H1 (cell line): ENCODE measurements at regions not wholly inside any gene's neighbourhood (a gene's known extent, or its start where the extent isn't known, plus 50 kb on each side); places are given as distances from the start of the nearest gene placed in this dataset.

Source experiments
- CTCF ChIA-PET: fragments of 300-600 bp; sonication (Branson Sonifier 250); formaldehyde crosslinking; loops from one replicate; lab custom pipeline; 2021; ENCODE audit not compliant: partially characterized antibody; lab: Charles Lee
- POLR2A ChIA-PET: fragments of 300-600 bp; sonication (Branson Sonifier 250); formaldehyde crosslinking; loops from one replicate; lab custom pipeline; 2021; ENCODE audit warnings: inconsistent platforms; ENCODE audit not compliant: partially characterized antibody; lab: Charles Lee
- DNase-seq, 2 experiments: peaks; one replicate each; pipeline versions ENCODE4 v3.0.0 to v3.0.0-alpha.2; 2010 to 2022; ENCODE audit warnings: low spot score in 2 of 2, low read depth in 1 of 2, mixed read lengths in 1 of 2
- FAIRE-seq: peaks from 2 replicates; lab custom pipeline; 2011; peaks lifted over from hg19 to GRCh38; lab: Jason Lieb, UNC
- H2AFZ ChIP-seq: 2 replicates; pipeline ENCODE4 v1.8.1; 2012; ENCODE audit warnings: low read length, inconsistent platforms
- H2AK5ac ChIP-seq: 2 replicates; pipeline ENCODE4 v1.6.1; 2013; ENCODE audit warnings: low read depth, low read length
- H2BK120ac ChIP-seq: replicated peaks from 2 replicates; pipeline ENCODE3; 2013; ENCODE audit warnings: low read depth, low read length, inconsistent platforms
- H2BK12ac ChIP-seq: 2 replicates; pipeline ENCODE4 v1.6.1; 2013; ENCODE audit warnings: low read depth, low read length
- H2BK15ac ChIP-seq: 2 replicates; pipeline ENCODE4 v1.6.1; 2013; ENCODE audit warnings: low read length
- H2BK20ac ChIP-seq: 2 replicates; pipeline ENCODE4 v1.6.1; 2013; ENCODE audit warnings: low read length
- H2BK5ac ChIP-seq: 2 replicates; pipeline ENCODE4 v1.6.1; 2013; ENCODE audit warnings: low read depth, low read length
- H3K14ac ChIP-seq: 2 replicates; pipeline ENCODE4 v1.6.1; 2013; ENCODE audit warnings: inconsistent platforms; ENCODE audit not compliant: insufficient read length
- H3K18ac ChIP-seq: 2 replicates; pipeline ENCODE4 v1.6.1; 2013; ENCODE audit warnings: low read length; ENCODE audit errors: extremely low read depth
- H3K23ac ChIP-seq: 2 replicates; pipeline ENCODE4 v1.6.1; 2013; ENCODE audit warnings: inconsistent platforms; ENCODE audit not compliant: insufficient read length
- H3K23me2 ChIP-seq: 2 replicates; pipeline ENCODE4 v1.6.1; 2013; ENCODE audit warnings: low read depth, low read length
- H3K27ac ChIP-seq: 2 replicates; pipeline ENCODE4 v1.6.1; 2011; ENCODE audit warnings: low read depth, low read length, inconsistent platforms
- H3K27me3 ChIP-seq, 4 experiments: replicated peaks in 1 of 4; 1 replicate in 1 of 4; 2 replicates in 3 of 4; pipeline versions ENCODE4 v1.6.1 to v1.8.1; 2011 to 2013; ENCODE audit warnings: low read length in 3 of 4, mild to moderate bottlenecking in 3 of 4, inconsistent platforms in 2 of 4, mixed read lengths in 2 of 4, moderate library complexity in 1 of 4; ENCODE audit not compliant: control insufficient read depth in 3 of 4, insufficient read depth in 3 of 4; ENCODE audit errors: extremely low read depth in 1 of 4
- H3K36me3 ChIP-seq, 4 experiments: 2 replicates each; pipeline versions ENCODE4 v1.6.1 to v1.8.1; 2011 to 2013; ENCODE audit warnings: mild to moderate bottlenecking in 4 of 4, low read length in 3 of 4, moderate library complexity in 2 of 4, control low read depth in 1 of 4, inconsistent platforms in 1 of 4; ENCODE audit not compliant: insufficient read depth in 4 of 4, control insufficient read depth in 2 of 4
- H3K4ac ChIP-seq: replicated peaks from 2 replicates; pipeline ENCODE3; 2013; ENCODE audit warnings: low read length, low read depth, mixed read lengths, inconsistent platforms; ENCODE audit not compliant: insufficient read length
- H3K4me1 ChIP-seq, 4 experiments: replicated peaks in 1 of 4; 1 replicate in 1 of 4; 2 replicates in 3 of 4; pipeline versions ENCODE4 v1.6.1 to v1.8.1; 2011 to 2013; ENCODE audit warnings: low read length in 3 of 4, inconsistent platforms in 2 of 4, mixed read lengths in 1 of 4; ENCODE audit not compliant: insufficient read depth in 4 of 4, control insufficient read depth in 3 of 4
- H3K4me2 ChIP-seq, 2 experiments: 2 replicates each; pipeline versions ENCODE4 v1.6.1 to v1.8.1; 2011 to 2013; ENCODE audit warnings: low read depth in 2 of 2, low read length in 2 of 2, control low read depth in 1 of 2, inconsistent platforms in 1 of 2, mild to moderate bottlenecking in 1 of 2; ENCODE audit not compliant: insufficient read depth in 1 of 2
- H3K4me3 ChIP-seq, 4 experiments: fragments of 200-600, 300-600 bp in 1 of 4; sonication (generic), shearing (Covaris generic), sonication (Bioruptor Twin) in 1 of 4; 2 replicates each; pipeline versions ENCODE4 v1.5.1 to v1.8.1; 2011 to 2016; ENCODE audit warnings: low read length in 4 of 4, low read depth in 3 of 4, control low read depth in 2 of 4, inconsistent platforms in 2 of 4, mild to moderate bottlenecking in 2 of 4, mixed read lengths in 1 of 4, moderate library complexity in 1 of 4; ENCODE audit not compliant: insufficient read depth in 2 of 4; ENCODE audit errors: extremely low read depth in 1 of 4
- H3K56ac ChIP-seq: replicated peaks from 2 replicates; pipeline ENCODE3; 2013; ENCODE audit warnings: low read depth, mild to moderate bottlenecking, mixed read lengths, low read length, inconsistent platforms; ENCODE audit not compliant: insufficient read length
- H3K79me1 ChIP-seq: 2 replicates; pipeline ENCODE4 v1.6.1; 2013; ENCODE audit warnings: low read depth, low read length, control low read depth
- H3K79me2 ChIP-seq, 2 experiments: 2 replicates each; pipeline versions ENCODE4 v1.6.1 to v1.8.1; 2012 to 2013; ENCODE audit warnings: low read length in 2 of 2, mild to moderate bottlenecking in 2 of 2, inconsistent platforms in 1 of 2; ENCODE audit not compliant: insufficient read depth in 2 of 2, control insufficient read depth in 1 of 2
- H3K9ac ChIP-seq, 4 experiments: replicated peaks in 1 of 4; 1 replicate in 1 of 4; 2 replicates in 3 of 4; pipeline versions ENCODE4 v1.6.1 to v1.8.1; 2011 to 2013; ENCODE audit warnings: low read depth in 3 of 4, low read length in 3 of 4, control low read depth in 2 of 4, mild to moderate bottlenecking in 2 of 4, moderate library complexity in 2 of 4, inconsistent platforms in 1 of 4; ENCODE audit errors: extremely low read depth in 1 of 4
- H3K9me3 ChIP-seq, 2 experiments: 2 replicates each; pipeline versions ENCODE4 v1.6.1 to v1.8.1; 2012 to 2013; ENCODE audit warnings: mild to moderate bottlenecking in 2 of 2, moderate library complexity in 2 of 2, control low read depth in 1 of 2, inconsistent platforms in 1 of 2, low read depth in 1 of 2, low read length in 1 of 2, mixed read lengths in 1 of 2; ENCODE audit not compliant: insufficient read depth in 2 of 2
- H4K20me1 ChIP-seq, 2 experiments: replicated peaks in 1 of 2; 2 replicates each; pipeline versions ENCODE3 to v1.8.1; 2011 to 2013; ENCODE audit warnings: inconsistent platforms in 2 of 2, low read length in 2 of 2, mild to moderate bottlenecking in 1 of 2; ENCODE audit not compliant: insufficient read depth in 2 of 2, control insufficient read depth in 1 of 2
- H4K5ac ChIP-seq: 2 replicates; pipeline ENCODE4 v1.6.1; 2013; ENCODE audit warnings: low read length, low read depth, mixed read lengths, inconsistent platforms; ENCODE audit not compliant: insufficient read length
- H4K8ac ChIP-seq: 2 replicates; pipeline ENCODE4 v1.8.0; 2013; ENCODE audit warnings: mild to moderate bottlenecking, moderate library complexity, low read length, inconsistent platforms; ENCODE audit not compliant: insufficient read depth; ENCODE audit errors: extremely low read depth
- H4K91ac ChIP-seq: replicated peaks from 2 replicates; pipeline ENCODE3; 2013; ENCODE audit warnings: low read length, mixed read lengths, inconsistent platforms; ENCODE audit not compliant: insufficient read length
- CTCF ChIP-seq, 3 experiments: IDR thresholded peaks; 1 replicate in 2 of 3; 2 replicates in 1 of 3; pipeline versions ENCODE4 v1.5.1 to v1.6.1; 2011; ENCODE audit warnings: low read length in 3 of 3, mild to moderate bottlenecking in 3 of 3, inconsistent platforms in 2 of 3, low read depth in 1 of 3, moderate library complexity in 1 of 3; ENCODE audit not compliant: insufficient read depth in 1 of 3; ENCODE audit errors: control extremely low read depth in 1 of 3
- EP300 ChIP-seq, 2 experiments: IDR thresholded peaks; 1 replicate in 1 of 2; 2 replicates in 1 of 2; pipeline ENCODE4 v1.6.1; 2011 to 2012; ENCODE audit warnings: low read depth in 2 of 2, low read length in 2 of 2, mild to moderate bottlenecking in 2 of 2, borderline replicate concordance in 1 of 2, inconsistent platforms in 1 of 2, moderate library complexity in 1 of 2
- FOSL1 ChIP-seq: IDR thresholded peaks from 2 replicates; pipeline ENCODE4 v1.6.1; 2011; ENCODE audit warnings: mild to moderate bottlenecking, low read depth, low read length, moderate library complexity; ENCODE audit not compliant: insufficient read depth
- HDAC6 ChIP-seq: IDR thresholded peaks from one replicate; pipeline ENCODE4 v1.7.1; 2012; ENCODE audit warnings: low read depth, mild to moderate bottlenecking, inconsistent platforms, low read length, moderate library complexity
- RBBP5 ChIP-seq: IDR thresholded peaks from 2 replicates; pipeline ENCODE4 v1.7.1; 2012; ENCODE audit warnings: low read depth, mild to moderate bottlenecking, inconsistent platforms, low read length, moderate library complexity, borderline replicate concordance
- RNF2 ChIP-seq: fragments of 200-900, 300-1000 bp; sonication (generic); IDR thresholded peaks from 2 replicates; pipeline ENCODE4 v1.7.1; 2016; ENCODE audit warnings: borderline replicate concordance, low read depth, mild to moderate bottlenecking, antibody characterized with exemption, low read length; ENCODE audit not compliant: poor library complexity, severe bottlenecking; ENCODE audit errors: missing control alignments
- SP2 ChIP-seq: IDR thresholded peaks from 2 replicates; pipeline ENCODE4 v1.6.1; 2012; ENCODE audit warnings: mild to moderate bottlenecking, low read length, inconsistent platforms
- SRF ChIP-seq: IDR thresholded peaks from 2 replicates; pipeline ENCODE4 v1.6.1; 2011; ENCODE audit warnings: mild to moderate bottlenecking, low read depth, low read length, moderate library complexity
- SUZ12 ChIP-seq: fragments of 200-600 bp; sonication (generic); IDR thresholded peaks from 2 replicates; pipeline ENCODE4 v1.6.1; 2012; ENCODE audit warnings: mild to moderate bottlenecking, inconsistent platforms, low read length, moderate library complexity, mixed read lengths
- USF2 ChIP-seq: IDR thresholded peaks from 2 replicates; pipeline ENCODE4 v1.6.1; 2011; ENCODE audit warnings: low read length, improper control_type of control experiment
- WGBS, 2 experiments: shearing (Covaris generic) in 1 of 2; methylation state at CpG; one replicate each; pipeline versions ENCODE4 v1.1.6 to v1.1.7; 2013 to 2015; ENCODE audit warnings: low lambda C conversion rate in 2 of 2, mixed read lengths in 2 of 2, inconsistent platforms in 1 of 2, low coverage in 1 of 2, missing lambda C conversion rate in 1 of 2; ENCODE audit not compliant: insufficient replicate concordance in 2 of 2, insufficient coverage in 1 of 2, insufficient read length in 1 of 2; ENCODE audit errors: extremely low coverage in 1 of 2, missing lambda C conversion rate in 1 of 2; 5-methylcytosine and 5-hydroxymethylcytosine counted together

- H2BK5ac ChIP-seq: no peak overlapping the region
- H3K14ac ChIP-seq: no peak overlapping the region
- H3K4me3 ChIP-seq: no peak overlapping the region
- H3K4me2 ChIP-seq: no peak overlapping the region
- FAIRE-seq: no peak
- no peak overlapping the region for H4K91ac ChIP-seq
- CTCF ChIA-PET: no interaction called here
- H2BK20ac ChIP-seq: no peak overlapping the region
- H2BK15ac ChIP-seq: no peak overlapping the region
- H3K27me3 ChIP-seq: no peaks in the 10 kb centered on the region
- POLR2A ChIA-PET: no interaction called here
- no peaks in the 10 kb centered on the region for H3K23me2 ChIP-seq
- no peak overlapping the region for H3K27ac ChIP-seq
- no peak overlapping the region for H3K18ac ChIP-seq
- no peaks in the 10 kb centered on the region for H3K4me1 ChIP-seq
- H2BK12ac ChIP-seq: no peak overlapping the region
- no peaks in the 10 kb centered on the region for H3K79me1 ChIP-seq
- no peak overlapping the region for H3K4ac ChIP-seq
- H2AK5ac ChIP-seq: no peak overlapping the region
- H3K36me3 ChIP-seq: no peaks in the 10 kb centered on the region
- H4K5ac ChIP-seq: no peak overlapping the region
- H4K8ac ChIP-seq: no peak overlapping the region
- no peak overlapping the region for H2BK120ac ChIP-seq
- no peak for DNase-seq
- no peak overlapping the region for H3K23ac ChIP-seq
- no peak overlapping the region for H3K56ac ChIP-seq
- no peaks in the 10 kb centered on the region for H4K20me1 ChIP-seq
- no peak overlapping the region for H2AFZ ChIP-seq
- H3K9ac ChIP-seq: no peak overlapping the region
- peaks cover 22 to 41% of the 10 kb centered on the region in 2 experiments for H3K9me3 ChIP-seq
- H3K79me2 ChIP-seq: no peaks in the 10 kb centered on the region
- 58% methylated on average over 2 of the region's 2 CpGs; no CpG with 5 or more reads in 1 of the 2 experiments for WGBS, 2 experiments
- TF ChIP-seq CTCF (IDR thresholded peaks at IDR 0.05; ENCODE audit: control extremely low read depth in 1 of 3, insufficient read depth in 1 of 3, low read depth in 1 of 3, low read length in 3 of 3) (no peak), USF2 (no peak), EP300 (IDR thresholded peaks at IDR 0.05; ENCODE audit: borderline replicate concordance in 1 of 2, low read depth in 2 of 2, low read length in 2 of 2) (no peak), FOSL1 (no peak), RBBP5 (no peak), SRF (no peak), RNF2 (no peak), HDAC6 (no peak), SUZ12 (no peak), SP2 (no peak)
These were observed 933.0 kb upstream of the ZNF722 start for GRCh38 chr7:63065684-63066083.
